MCF 10A (cell line): ENCODE measurements at regions not wholly inside any gene's neighbourhood (a gene's known extent, or its start where the extent isn't known, plus 50 kb on each side); places are given as distances from the start of the nearest gene placed in this dataset.

Source experiments
- BruUV-seq: library from RNA; stranded (reverse); fragments of 400-500 nt; replicated peaks from 2 replicates; lab custom pipeline; 2021; lab: Mats Ljungman, UMichigan
- CTCF ChIA-PET: fragments of 300-600 bp; sonication (Branson Sonifier 250); formaldehyde crosslinking; extraction: SDS; loops from one replicate; lab custom pipeline; 2021; ENCODE audit warnings: antibody characterized with exemption, inconsistent platforms; lab: Yijun Ruan, JAX
- POLR2A ChIA-PET: fragments of 300-600, 350-650 bp; sonication (Branson Sonifier 250); formaldehyde crosslinking; extraction: SDS; loops from one replicate; lab custom pipeline; 2020; ENCODE audit warnings: antibody characterized with exemption, inconsistent platforms; lab: Yijun Ruan, JAX
- DNase-seq: peaks from one replicate; pipeline ENCODE4 v3.0.0-alpha.2; 2018; ENCODE audit not compliant: unreplicated experiment
- H3K27ac Mint-ChIP-seq: one replicate; pipeline ENCODE4 v1.8.0; 2022; ENCODE audit warnings: mild to moderate bottlenecking, low read depth, mixed read lengths; ENCODE audit not compliant: unreplicated experiment
- H3K27me3 Mint-ChIP-seq: one replicate; pipeline ENCODE4 v1.8.0; 2022; ENCODE audit warnings: mixed read lengths; ENCODE audit not compliant: insufficient read depth, unreplicated experiment
- H3K36me3 Mint-ChIP-seq: one replicate; pipeline ENCODE4 v1.8.0; 2022; ENCODE audit warnings: mild to moderate bottlenecking, moderate library complexity, mixed read lengths; ENCODE audit not compliant: insufficient read depth, unreplicated experiment
- H3K4me1 Mint-ChIP-seq: one replicate; pipeline ENCODE4 v1.8.0; 2022; ENCODE audit warnings: mixed read lengths; ENCODE audit not compliant: insufficient read depth, unreplicated experiment
- H3K4me3 Mint-ChIP-seq: one replicate; pipeline ENCODE4 v1.8.0; 2022; ENCODE audit warnings: mild to moderate bottlenecking, moderate library complexity, mixed read lengths; ENCODE audit not compliant: unreplicated experiment
- H3K9me3 Mint-ChIP-seq: one replicate; pipeline ENCODE4 v1.8.0; 2022; ENCODE audit warnings: mixed read lengths; ENCODE audit not compliant: unreplicated experiment
- CTCF ChIP-seq: fragments of 200-600 bp; IDR thresholded peaks from one replicate; pipeline ENCODE4 v1.8.0; 2022; ENCODE audit warnings: antibody characterized with exemption, mild to moderate bottlenecking; ENCODE audit not compliant: unreplicated experiment
- intact Hi-C: fragments of 100-400 bp; cut with micrococcal nuclease; formaldehyde crosslinking; loops from 2 replicates; pipeline ENCODE4 v1.14.1; 2022

- DNase-seq, result no peak
- intact Hi-C loops, result no loop called here
- peaks cover 35% of the 10 kb centered on the region for H3K27me3 Mint-ChIP-seq
- ChIA-PET POLR2A (no interaction called here), CTCF (no interaction called here)
- no peaks in the 10 kb centered on the region for H3K4me1 Mint-ChIP-seq
- no peak for TF ChIP-seq CTCF
- no peak overlapping the region for H3K4me3 Mint-ChIP-seq
- no peaks in the 10 kb centered on the region for H3K9me3 Mint-ChIP-seq
- no peak overlapping the region for H3K27ac Mint-ChIP-seq
- BruUV-seq, result no TSS peak
- no peaks in the 10 kb centered on the region for H3K36me3 Mint-ChIP-seq
Observed at GRCh38 chr7:136657482-136657921, 210.9 kb upstream of the CHRM2 start.

GRCh38 chr7:136656516-136656915 lies 211.9 kb upstream of the CHRM2 start:
- no peak overlapping the region for H3K27ac Mint-ChIP-seq
- no peak overlapping the region for H3K4me3 Mint-ChIP-seq
- peaks cover 26% of the 10 kb centered on the region for H3K27me3 Mint-ChIP-seq
- H3K4me1 Mint-ChIP-seq, result no peaks in the 10 kb centered on the region
- H3K9me3 Mint-ChIP-seq, result no peaks in the 10 kb centered on the region
- no TSS peak for BruUV-seq
- POLR2A ChIA-PET, result no interaction called here
- CTCF ChIA-PET, result no interaction called here
- TF ChIP-seq CTCF, result no peak
- no peak for DNase-seq
- intact Hi-C loops, result no loop called here
- no peaks in the 10 kb centered on the region for H3K36me3 Mint-ChIP-seq

DNA sequence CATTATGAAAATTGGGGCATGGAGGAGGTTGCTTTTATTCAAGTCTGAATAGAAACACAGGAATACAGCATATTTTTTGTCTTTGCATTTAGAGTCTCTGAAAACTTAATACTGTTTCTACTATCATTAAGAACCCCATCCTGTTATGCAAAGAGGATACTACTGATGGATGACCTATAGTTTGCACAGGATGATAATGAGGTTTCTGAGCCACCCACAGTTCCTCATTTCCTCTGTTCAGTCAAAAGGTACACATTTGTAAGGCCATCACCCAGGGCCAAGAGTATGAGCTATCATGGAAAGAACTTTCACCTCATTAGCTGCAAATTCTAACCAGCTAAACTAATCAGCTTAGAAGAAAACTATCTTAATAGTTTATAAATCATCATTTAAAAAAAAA lies 213.0 kb upstream of the CHRM2 start:
- POLR2A ChIA-PET, result no interaction called here
- no peaks in the 10 kb centered on the region for H3K36me3 Mint-ChIP-seq

DNA sequence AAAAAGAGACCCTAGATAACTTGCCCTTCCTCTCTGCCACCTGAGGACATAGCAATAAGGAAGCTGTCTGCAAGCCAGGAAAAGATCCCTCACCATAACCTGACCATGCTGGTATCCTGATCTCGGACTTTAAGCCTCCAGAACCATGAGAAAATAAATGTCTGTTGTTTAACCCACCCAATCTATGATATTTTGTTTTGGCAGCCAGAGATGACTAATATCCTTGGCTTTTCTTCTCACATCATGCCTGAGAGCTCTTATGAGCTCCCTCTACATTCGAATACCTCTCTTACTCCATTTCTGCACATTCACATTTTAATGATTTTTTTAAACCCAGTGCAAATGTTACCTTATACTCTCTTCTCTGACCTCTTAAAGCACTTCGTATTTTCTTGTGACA lies 214.0 kb upstream of the CHRM2 start:
- CTCF ChIA-PET, result interaction anchor here (0.6 kb wide), 1 partner anchor 497 kb away, joined by 4 read pairs; no protein-coding TSS in a partner anchor
- no peak for DNase-seq
- intact Hi-C loops, result no loop called here
- no peak overlapping the region for H3K4me3 Mint-ChIP-seq
- no peak overlapping the region for H3K27ac Mint-ChIP-seq
- TF ChIP-seq CTCF, result no peak
- no peaks in the 10 kb centered on the region for H3K4me1 Mint-ChIP-seq
- H3K9me3 Mint-ChIP-seq, result no peaks in the 10 kb centered on the region
- no peaks in the 10 kb centered on the region for H3K36me3 Mint-ChIP-seq
- POLR2A ChIA-PET, result no interaction called here
- BruUV-seq, result no TSS peak
- peaks cover 21% of the 10 kb centered on the region for H3K27me3 Mint-ChIP-seq

More for the DNA sequence above, 213.0 kb upstream of the CHRM2 start:
- TF ChIP-seq CTCF, result no peak
- H3K4me3 Mint-ChIP-seq, result no peak overlapping the region
- no peaks in the 10 kb centered on the region for H3K4me1 Mint-ChIP-seq
- no TSS peak for BruUV-seq
- intact Hi-C loops, result no loop called here
- CTCF ChIA-PET, result no interaction called here
- no peaks in the 10 kb centered on the region for H3K9me3 Mint-ChIP-seq
- peaks cover 19% of the 10 kb centered on the region for H3K27me3 Mint-ChIP-seq
- no peak for DNase-seq
- no peak overlapping the region for H3K27ac Mint-ChIP-seq
